Panc1 (cell line): ENCODE measurements at regions not wholly inside any gene's neighbourhood (a gene's known extent, or its start where the extent isn't known, plus 50 kb on each side); places are given as distances from the start of the nearest gene placed in this dataset.

Source experiments
- CTCF ChIP-seq: fragments of 450-650 bp; IDR thresholded peaks from 2 replicates; pipeline ENCODE4 v1.5.1; 2017; ENCODE audit warnings: mild to moderate bottlenecking
- POLR2AphosphoS5 ChIP-seq: IDR thresholded peaks from 2 replicates; pipeline ENCODE4 v1.6.1; 2012; ENCODE audit warnings: mild to moderate bottlenecking, low read depth, low read length, moderate library complexity

- TF ChIP-seq POLR2AphosphoS5 (no peak), CTCF (no peak)
These were observed 351.1 kb upstream of the CD180 start for GRCh38 chr5:67547682-67548081.
